ENCODE measurements at regions not wholly inside any gene's neighbourhood (a gene's known extent, or its start where the extent isn't known, plus 50 kb on each side); places are given as distances from the start of the nearest gene placed in this dataset.

- TF ChIP-seq CTCF (IDR thresholded peaks at IDR 0.05; ENCODE audit: low read depth, low read length), result no peak
- no peak overlapping the region for H3K4me3 ChIP-seq (ENCODE audit: low read depth, low read length)
Measured at GRCh38 chr2:8334866-8335325, 347.0 kb upstream of the ID2 start.

- no peak overlapping the region for H3K4me3 ChIP-seq (ENCODE audit: low read depth, low read length)
- no peak for TF ChIP-seq CTCF (IDR thresholded peaks at IDR 0.05; ENCODE audit: low read depth, low read length)
Measured at GRCh38 chr2:8335801-8336200, 346.1 kb upstream of the ID2 start.

GRCh38 chr2:8337321-8337720, 344.5 kb upstream of the ID2 start:
- TF ChIP-seq CTCF (IDR thresholded peaks at IDR 0.05; ENCODE audit: low read depth, low read length), result no peak

GRCh38 chr2:8342407-8342806, 339.4 kb upstream of the ID2 start:
- TF ChIP-seq CTCF (IDR thresholded peaks at IDR 0.05; ENCODE audit: low read depth, low read length), result no peak
- no peak overlapping the region for H3K4me3 ChIP-seq (ENCODE audit: low read depth, low read length)

More at GRCh38 chr2:8337321-8337720, 344.5 kb upstream of the ID2 start:
- H3K4me3 ChIP-seq (ENCODE audit: low read depth, low read length), result no peak overlapping the region

- no peak for TF ChIP-seq CTCF (IDR thresholded peaks at IDR 0.05; ENCODE audit: low read depth, low read length)
- no peak overlapping the region for H3K4me3 ChIP-seq (ENCODE audit: low read depth, low read length)
Measured at GRCh38 chr2:8343031-8343430, 338.8 kb upstream of the ID2 start.

GRCh38 chr2:8344144-8345097, 337.4 kb upstream of the ID2 start:
- no peak for TF ChIP-seq CTCF (IDR thresholded peaks at IDR 0.05; ENCODE audit: low read depth, low read length)
- H3K4me3 ChIP-seq (ENCODE audit: low read depth, low read length), result no peak overlapping the region

GRCh38 chr2:8345200-8345599, 336.7 kb upstream of the ID2 start:
- TF ChIP-seq CTCF (IDR thresholded peaks at IDR 0.05; ENCODE audit: low read depth, low read length), result no peak
- H3K4me3 ChIP-seq (ENCODE audit: low read depth, low read length), result no peak overlapping the region
